Neural progenitor cell (in vitro differentiated cells): ENCODE measurements at regions not wholly inside any gene's neighbourhood (a gene's known extent, or its start where the extent isn't known, plus 50 kb on each side); places are given as distances from the start of the nearest gene placed in this dataset.

Source experiments
- DNase-seq: peaks from one replicate; pipeline ENCODE4 v3.0.0-alpha.2; 2016; ENCODE audit warnings: low spot score
- H2AFZ ChIP-seq: fragments of 200-600 bp; sonication (generic); replicated peaks from 2 replicates; pipeline ENCODE4 v1.6.1; 2016; ENCODE audit warnings: antibody characterized with exemption
- H3F3A ChIP-seq: fragments of 200-600 bp; sonication (generic); 2 replicates; pipeline ENCODE4 v1.6.1; 2016; ENCODE audit warnings: antibody characterized with exemption, low read depth
- H3K27ac ChIP-seq: fragments of 200-600 bp; sonication (generic); 2 replicates; pipeline ENCODE4 v1.5.1; 2016; ENCODE audit warnings: mild to moderate bottlenecking
- H3K27me3 ChIP-seq: fragments of 200-600 bp; sonication (generic); 2 replicates; pipeline ENCODE4 v1.6.1; 2016; ENCODE audit warnings: mild to moderate bottlenecking, moderate library complexity
- H3K36me3 ChIP-seq: fragments of 200-600 bp; sonication (generic); 2 replicates; pipeline ENCODE4 v1.5.1; 2016
- H3K4me1 ChIP-seq: fragments of 200-600 bp; sonication (generic); 2 replicates; pipeline ENCODE4 v1.6.1; 2016; ENCODE audit warnings: mixed run types
- H3K4me2 ChIP-seq: fragments of 200-600 bp; sonication (generic); 2 replicates; pipeline ENCODE4 v1.6.1; 2016
- H3K4me3 ChIP-seq: fragments of 200-600 bp; sonication (generic); 2 replicates; pipeline ENCODE4 v1.5.1; 2016
- H3K79me2 ChIP-seq: fragments of 200-600 bp; sonication (generic); 2 replicates; pipeline ENCODE4 v1.6.1; 2016; ENCODE audit warnings: low read depth
- H3K9ac ChIP-seq: fragments of 200-600 bp; sonication (generic); 2 replicates; pipeline ENCODE4 v1.6.1; 2016
- H3K9me3 ChIP-seq: fragments of 200-600 bp; sonication (generic); 2 replicates; pipeline ENCODE4 v1.5.1; 2016; ENCODE audit warnings: low read depth
- H4K20me1 ChIP-seq: fragments of 200-600 bp; sonication (generic); 2 replicates; pipeline ENCODE4 v1.6.1; 2016; ENCODE audit warnings: low read depth
- H3K27ac Mint-ChIP-seq: 3 replicates; pipeline ENCODE4 v1.8.0; 2021; ENCODE audit warnings: mixed read lengths
- H3K27me3 Mint-ChIP-seq: 2 replicates; pipeline ENCODE4 v1.8.0; 2022; ENCODE audit warnings: low read depth, mild to moderate bottlenecking, inconsistent platforms, moderate library complexity, mixed read lengths; ENCODE audit not compliant: insufficient read depth
- H3K36me3 Mint-ChIP-seq: 3 replicates; pipeline ENCODE4 v1.8.0; 2021; ENCODE audit warnings: mixed read lengths
- H3K4me1 Mint-ChIP-seq: 3 replicates; pipeline ENCODE4 v1.8.0; 2021; ENCODE audit warnings: mixed read lengths
- H3K4me3 Mint-ChIP-seq: 3 replicates; pipeline ENCODE4 v1.8.0; 2021; ENCODE audit warnings: mild to moderate bottlenecking, moderate library complexity, mixed read lengths
- H3K9me3 Mint-ChIP-seq: 3 replicates; pipeline ENCODE4 v1.8.0; 2020; ENCODE audit warnings: mixed read lengths
- CTCF ChIP-seq: fragments of 200-600 bp; sonication (generic); IDR thresholded peaks from 2 replicates; pipeline ENCODE4 v1.5.1; 2017; ENCODE audit warnings: antibody characterized with exemption, mild to moderate bottlenecking
- EZH2 ChIP-seq: fragments of 200-600 bp; sonication (generic); IDR thresholded peaks from 2 replicates; pipeline ENCODE4 v1.6.1; 2017; ENCODE audit warnings: antibody characterized with exemption, mild to moderate bottlenecking, moderate library complexity
- EZH2phosphoT487 ChIP-seq: fragments of 200-600 bp; sonication (generic); IDR thresholded peaks from 2 replicates; pipeline ENCODE4 v1.6.1; 2017; ENCODE audit warnings: antibody characterized with exemption

GRCh38 chr1:13911697-13912619 lies 212.0 kb downstream of the PRDM2 start:
- Histone ChIP-seq H3K27me3 (peaks cover 13% of the 10 kb centered on the region), H3K4me3 (no peak overlapping the region), H3K9me3 (no peaks in the 10 kb centered on the region), H2AFZ (no peak overlapping the region), H3K4me1 (no peaks in the 10 kb centered on the region), H3K27ac (no peak overlapping the region), H3F3A (no peaks in the 10 kb centered on the region), H4K20me1 (no peaks in the 10 kb centered on the region), H3K79me2 (no peaks in the 10 kb centered on the region), H3K4me2 (no peak overlapping the region), H3K36me3 (no peaks in the 10 kb centered on the region), H3K9ac (no peak overlapping the region)
- Mint-ChIP-seq H3K4me1 (peaks cover 5% of the 10 kb centered on the region), H3K9me3 (peaks cover 3% of the 10 kb centered on the region), H3K27me3 (peaks cover 29% of the 10 kb centered on the region), H3K36me3 (no peaks in the 10 kb centered on the region), H3K27ac (no peak overlapping the region), H3K4me3 (no peak overlapping the region)
- TF ChIP-seq EZH2 = no peak
- no peak for TF ChIP-seq EZH2phosphoT487
- no peak for TF ChIP-seq CTCF
- DNase-seq = no peak

GRCh38 chr1:13913396-13913795 lies 213.4 kb downstream of the PRDM2 start:
- Histone ChIP-seq H3K79me2 (no peaks in the 10 kb centered on the region), H3K4me2 (no peak overlapping the region), H3F3A (no peaks in the 10 kb centered on the region), H3K9me3 (no peaks in the 10 kb centered on the region), H3K27me3 (peaks cover 1% of the 10 kb centered on the region), H3K36me3 (no peaks in the 10 kb centered on the region), H3K4me1 (no peaks in the 10 kb centered on the region), H4K20me1 (no peaks in the 10 kb centered on the region), H2AFZ (no peak overlapping the region), H3K9ac (no peak overlapping the region), H3K27ac (no peak overlapping the region), H3K4me3 (no peak overlapping the region)
- TF ChIP-seq EZH2 (no peak), EZH2phosphoT487 (no peak), CTCF (no peak)
- Mint-ChIP-seq H3K36me3 (no peaks in the 10 kb centered on the region), H3K4me1 (peaks cover 5% of the 10 kb centered on the region), H3K27me3 (peaks cover 25% of the 10 kb centered on the region), H3K4me3 (no peak overlapping the region), H3K9me3 (peaks cover 3% of the 10 kb centered on the region), H3K27ac (no peak overlapping the region)
- DNase-seq = no peak

- no peak for TF ChIP-seq CTCF
- TF ChIP-seq EZH2phosphoT487 = no peak
- no peak for TF ChIP-seq EZH2
- Mint-ChIP-seq H3K36me3 (no peaks in the 10 kb centered on the region), H3K4me1 (peaks cover 5% of the 10 kb centered on the region), H3K4me3 (no peak overlapping the region), H3K9me3 (peaks cover 16% of the 10 kb centered on the region), H3K27me3 (peaks cover 8% of the 10 kb centered on the region), H3K27ac (no peak overlapping the region)
- no peak overlapping the region for H3K4me3 ChIP-seq
- no peaks in the 10 kb centered on the region for H3K79me2 ChIP-seq
- H4K20me1 ChIP-seq = no peaks in the 10 kb centered on the region
- no peaks in the 10 kb centered on the region for H3F3A ChIP-seq
- DNase-seq = no peak
- no peak overlapping the region for H3K27ac ChIP-seq
- no peak overlapping the region for H3K4me2 ChIP-seq
- no peaks in the 10 kb centered on the region for H3K36me3 ChIP-seq
- H3K9ac ChIP-seq = no peak overlapping the region
- no peaks in the 10 kb centered on the region for H3K27me3 ChIP-seq
- H3K9me3 ChIP-seq = no peaks in the 10 kb centered on the region
- no peak overlapping the region for H2AFZ ChIP-seq
- H3K4me1 ChIP-seq = no peaks in the 10 kb centered on the region
Measured at GRCh38 chr1:13916530-13916929, 216.5 kb downstream of the PRDM2 start.
